ENCODE measurements at regions not wholly inside any gene's neighbourhood (a gene's known extent, or its start where the extent isn't known, plus 50 kb on each side); places are given as distances from the start of the nearest gene placed in this dataset.

- no peak for DNase-seq (ENCODE audit: low read depth in 2 of 2)
Measured at GRCh38 chr20:40168981-40169620, 519.9 kb downstream of the MAFB start.

GRCh38 chr20:40161391-40161790 is 527.6 kb downstream of the MAFB start:
- DNase-seq (ENCODE audit: low read depth in 2 of 2): no peak

GRCh38 chr20:40160097-40160550 is 528.9 kb downstream of the MAFB start:
- no peak for DNase-seq (ENCODE audit: low read depth in 2 of 2)

- DNase-seq (ENCODE audit: low read depth in 2 of 2): no peak
Measured at GRCh38 chr20:40159276-40159675, 529.8 kb downstream of the MAFB start.

GRCh38 chr20:40156600-40157317 is 532.3 kb downstream of the MAFB start:
- no peak for DNase-seq (ENCODE audit: low read depth in 2 of 2)

GRCh38 chr20:40154514-40154913 is 534.5 kb downstream of the MAFB start:
- DNase-seq (ENCODE audit: low read depth in 2 of 2): no peak

GRCh38 chr20:40148886-40149285 is 540.1 kb downstream of the MAFB start:
- DNase-seq (ENCODE audit: low read depth in 2 of 2): no peak

- DNase-seq (ENCODE audit: low read depth in 2 of 2): no peak
Measured at GRCh38 chr20:40146071-40146470, 543.0 kb downstream of the MAFB start.

GRCh38 chr20:40144581-40144980 is 544.5 kb downstream of the MAFB start:
- no peak for DNase-seq (ENCODE audit: low read depth in 2 of 2)

- no peak for DNase-seq (ENCODE audit: low read depth in 2 of 2)
Measured at GRCh38 chr20:40134176-40134575, 554.9 kb downstream of the MAFB start.

GRCh38 chr20:40120827-40121226 is 568.2 kb downstream of the MAFB start:
- no peak for DNase-seq (ENCODE audit: low read depth in 2 of 2)

- DNase-seq (ENCODE audit: low read depth in 2 of 2): no peak
Measured at GRCh38 chr20:40111282-40111681, 577.8 kb downstream of the MAFB start.

- DNase-seq (ENCODE audit: low read depth in 2 of 2): no peak
Measured at GRCh38 chr20:40110311-40110831, 578.7 kb downstream of the MAFB start.

GRCh38 chr20:40109136-40109535 is 579.9 kb downstream of the MAFB start:
- no peak for DNase-seq (ENCODE audit: low read depth in 2 of 2)

GRCh38 chr20:40108321-40108720 is 580.7 kb downstream of the MAFB start:
- DNase-seq (ENCODE audit: low read depth in 2 of 2): no peak

- DNase-seq (ENCODE audit: low read depth in 2 of 2): no peak
Measured at GRCh38 chr20:40104959-40105358, 584.1 kb downstream of the MAFB start.

GRCh38 chr20:40103420-40103819 is 585.6 kb downstream of the MAFB start:
- no peak for DNase-seq (ENCODE audit: low read depth in 2 of 2)

- no peak for DNase-seq (ENCODE audit: low read depth in 2 of 2)
Measured at GRCh38 chr20:40101560-40101959, 587.5 kb downstream of the MAFB start.

- no peak for DNase-seq (ENCODE audit: low read depth in 2 of 2)
Measured at GRCh38 chr20:40100261-40100660, 588.8 kb downstream of the MAFB start.

GRCh38 chr20:40090236-40090635 is 598.8 kb downstream of the MAFB start:
- DNase-seq (ENCODE audit: low read depth in 2 of 2): no peak

GRCh38 chr20:40087496-40087895 is 601.5 kb downstream of the MAFB start:
- DNase-seq (ENCODE audit: low read depth in 2 of 2): no peak

- DNase-seq (ENCODE audit: low read depth in 2 of 2): no peak
Measured at GRCh38 chr20:40085513-40085912, 603.5 kb downstream of the MAFB start.

GRCh38 chr20:40082436-40082835 is 606.6 kb downstream of the MAFB start:
- DNase-seq (ENCODE audit: low read depth in 2 of 2): no peak
